Fibroblast of lung (primary cell): ENCODE measurements at regions not wholly inside any gene's neighbourhood (a gene's known extent, or its start where the extent isn't known, plus 50 kb on each side); places are given as distances from the start of the nearest gene placed in this dataset.

Experiments
- DNase-seq, 2 donors: peaks; one replicate each; pipeline versions ENCODE4 v3.0.0 to v3.0.0-alpha.2; 2010; ENCODE audit warnings: low read depth in 2 of 2
- H2AFZ ChIP-seq: 2 replicates; pipeline ENCODE4 v1.5.1; 2012; ENCODE audit warnings: low read length, control low read depth, inconsistent platforms
- H3K27ac ChIP-seq: 2 replicates; pipeline ENCODE4 v1.5.1; 2011; ENCODE audit warnings: low read length, control low read depth; ENCODE audit not compliant: insufficient read depth
- H3K27me3 ChIP-seq: 2 replicates; pipeline ENCODE4 v1.5.1; 2011; ENCODE audit warnings: mild to moderate bottlenecking, low read length; ENCODE audit not compliant: control insufficient read depth, insufficient read depth
- H3K36me3 ChIP-seq: 2 replicates; pipeline ENCODE4 v1.5.1; 2011; ENCODE audit warnings: low read length; ENCODE audit not compliant: control insufficient read depth, insufficient read depth
- H3K4me1 ChIP-seq: 2 replicates; pipeline ENCODE4 v1.5.1; 2011; ENCODE audit warnings: low read length; ENCODE audit not compliant: control insufficient read depth, insufficient read depth; ENCODE audit errors: extremely low read depth
- H3K4me2 ChIP-seq: 2 replicates; pipeline ENCODE4 v1.5.1; 2011; ENCODE audit warnings: low read length, control low read depth; ENCODE audit not compliant: insufficient read depth; ENCODE audit errors: extremely low read depth
- H3K4me3 ChIP-seq, 4 experiments: fragments of 200-600 bp in 1 of 4; sonication (generic) in 1 of 4; replicated peaks in 1 of 4; 2 replicates each; pipeline ENCODE4 v1.5.1; 2011 to 2016; ENCODE audit warnings: low read length in 4 of 4, low read depth in 3 of 4, mild to moderate bottlenecking in 3 of 4, control low read depth in 2 of 4, inconsistent platforms in 1 of 4, mixed read lengths in 1 of 4; ENCODE audit not compliant: insufficient read depth in 1 of 4; ENCODE audit errors: control extremely low read depth in 1 of 4
- H3K79me2 ChIP-seq: 2 replicates; pipeline ENCODE4 v1.5.1; 2012; ENCODE audit warnings: mild to moderate bottlenecking, low read length, inconsistent platforms; ENCODE audit not compliant: control insufficient read depth, insufficient read depth
- H3K9ac ChIP-seq: 2 replicates; pipeline ENCODE4 v1.5.1; 2011; ENCODE audit warnings: mild to moderate bottlenecking, low read length, control low read depth; ENCODE audit not compliant: insufficient read depth
- H3K9me3 ChIP-seq: 2 replicates; pipeline ENCODE4 v1.5.1; 2012; ENCODE audit warnings: low read depth, low read length; ENCODE audit not compliant: control insufficient read depth, insufficient read depth
- H4K20me1 ChIP-seq: 2 replicates; pipeline ENCODE4 v1.5.1; 2011; ENCODE audit warnings: low read length; ENCODE audit not compliant: control insufficient read depth, insufficient read depth; ENCODE audit errors: extremely low read depth
- EZH2 ChIP-seq: IDR thresholded peaks from 2 replicates; pipeline ENCODE4 v1.5.1; 2012; ENCODE audit warnings: low read length, control low read depth, mild to moderate bottlenecking; ENCODE audit errors: missing control alignments
- TF ChIP-seq, protein P1 (sequence below), 2 donors: IDR thresholded peaks in 1 of 2; conservative IDR thresholded peaks in 1 of 2; 1 replicate in 1 of 2; 2 replicates in 1 of 2; pipeline ENCODE4 v1.5.1; 2011 to 2012; ENCODE audit warnings: low read length in 2 of 2, control low read depth in 1 of 2, inconsistent platforms in 1 of 2, low read depth in 1 of 2, mild to moderate bottlenecking in 1 of 2

DNA sequence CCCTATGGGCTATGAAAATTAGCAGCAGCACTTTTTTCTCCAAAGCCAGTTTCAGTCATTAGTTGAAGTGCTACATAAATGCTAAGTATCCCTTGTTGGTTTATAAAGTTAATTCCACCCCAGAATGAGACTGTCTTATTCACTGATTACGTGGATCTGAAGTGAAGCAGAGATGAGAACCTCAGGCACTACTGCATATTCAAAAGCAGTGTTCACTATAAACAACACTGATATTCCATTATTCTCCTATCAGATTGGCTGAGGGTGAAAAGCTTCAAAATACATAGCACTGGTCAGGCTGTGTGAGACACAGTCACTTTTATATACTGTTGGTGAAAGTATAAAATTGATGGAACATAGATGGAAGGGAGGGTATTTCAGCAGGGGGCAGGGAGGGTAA, 395.7 kb upstream of the RARB start:
- no peak overlapping the region for H2AFZ ChIP-seq
- H3K9ac ChIP-seq: no peak overlapping the region
- H3K79me2 ChIP-seq: no peaks in the 10 kb centered on the region
- TF ChIP-seq EZH2: no peak
- TF ChIP-seq, protein P1, sequence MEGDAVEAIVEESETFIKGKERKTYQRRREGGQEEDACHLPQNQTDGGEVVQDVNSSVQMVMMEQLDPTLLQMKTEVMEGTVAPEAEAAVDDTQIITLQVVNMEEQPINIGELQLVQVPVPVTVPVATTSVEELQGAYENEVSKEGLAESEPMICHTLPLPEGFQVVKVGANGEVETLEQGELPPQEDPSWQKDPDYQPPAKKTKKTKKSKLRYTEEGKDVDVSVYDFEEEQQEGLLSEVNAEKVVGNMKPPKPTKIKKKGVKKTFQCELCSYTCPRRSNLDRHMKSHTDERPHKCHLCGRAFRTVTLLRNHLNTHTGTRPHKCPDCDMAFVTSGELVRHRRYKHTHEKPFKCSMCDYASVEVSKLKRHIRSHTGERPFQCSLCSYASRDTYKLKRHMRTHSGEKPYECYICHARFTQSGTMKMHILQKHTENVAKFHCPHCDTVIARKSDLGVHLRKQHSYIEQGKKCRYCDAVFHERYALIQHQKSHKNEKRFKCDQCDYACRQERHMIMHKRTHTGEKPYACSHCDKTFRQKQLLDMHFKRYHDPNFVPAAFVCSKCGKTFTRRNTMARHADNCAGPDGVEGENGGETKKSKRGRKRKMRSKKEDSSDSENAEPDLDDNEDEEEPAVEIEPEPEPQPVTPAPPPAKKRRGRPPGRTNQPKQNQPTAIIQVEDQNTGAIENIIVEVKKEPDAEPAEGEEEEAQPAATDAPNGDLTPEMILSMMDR (conservative IDR thresholded peaks at IDR 0.05 in 1 of 2, IDR thresholded peaks at IDR 0.05 in 1 of 2; ENCODE audit: low read depth in 1 of 2, low read length in 2 of 2): no peak
- peaks cover 4% of the 10 kb centered on the region for H3K4me1 ChIP-seq
- no peaks in the 10 kb centered on the region for H4K20me1 ChIP-seq
- H3K27ac ChIP-seq: no peak overlapping the region
- no peaks in the 10 kb centered on the region for H3K9me3 ChIP-seq
- DNase-seq: no peak
- H3K4me2 ChIP-seq: no peak overlapping the region
- H3K36me3 ChIP-seq: no peaks in the 10 kb centered on the region
- H3K4me3 ChIP-seq: no peak overlapping the region
- no peaks in the 10 kb centered on the region for H3K27me3 ChIP-seq

DNA sequence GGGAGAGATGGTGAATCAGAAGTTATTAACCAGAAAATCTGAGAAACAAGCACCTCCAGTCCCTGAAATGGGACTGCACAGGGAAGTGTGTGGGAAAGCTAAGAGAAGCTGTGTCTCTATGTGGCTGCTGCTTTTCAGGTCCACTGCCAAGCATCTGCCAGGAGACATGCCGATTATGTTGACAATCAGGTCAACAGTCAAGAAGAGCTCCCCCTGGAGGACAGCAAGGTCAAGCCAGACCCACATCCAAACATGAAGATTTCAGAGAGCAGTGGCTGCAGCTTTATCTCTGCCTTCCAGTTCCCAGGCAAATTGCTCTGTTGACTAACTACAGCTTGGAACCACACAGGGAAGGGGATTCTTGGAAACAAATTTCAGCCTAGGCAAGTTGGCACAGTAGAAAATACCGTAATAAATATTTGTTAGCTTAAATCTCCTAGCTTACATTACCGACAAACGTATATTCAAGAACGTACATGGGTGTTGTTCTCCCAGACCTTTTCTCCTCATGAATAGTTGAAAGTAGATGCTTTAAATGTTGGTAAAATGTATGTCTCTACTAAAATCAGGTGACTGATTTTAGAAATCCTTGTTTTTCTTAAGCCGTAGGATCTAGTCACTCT, 394.5 kb upstream of the RARB start:
- Histone ChIP-seq H3K9me3 (no peaks in the 10 kb centered on the region), H3K27me3 (no peaks in the 10 kb centered on the region), H3K9ac (no peak overlapping the region), H4K20me1 (no peaks in the 10 kb centered on the region), H3K36me3 (no peaks in the 10 kb centered on the region), H2AFZ (no peak overlapping the region), H3K4me2 (no peak overlapping the region), H3K79me2 (no peaks in the 10 kb centered on the region), H3K4me1 (peaks cover 12% of the 10 kb centered on the region), H3K4me3 (no peak overlapping the region), H3K27ac (no peak overlapping the region)
- DNase-seq: peak in 1 of 2 donors; percentile 69
- TF ChIP-seq, protein P1 (conservative IDR thresholded peaks at IDR 0.05 in 1 of 2, IDR thresholded peaks at IDR 0.05 in 1 of 2; ENCODE audit: low read depth in 1 of 2, low read length in 2 of 2): peak; percentile 37 to 65
- no peak for TF ChIP-seq EZH2

DNA sequence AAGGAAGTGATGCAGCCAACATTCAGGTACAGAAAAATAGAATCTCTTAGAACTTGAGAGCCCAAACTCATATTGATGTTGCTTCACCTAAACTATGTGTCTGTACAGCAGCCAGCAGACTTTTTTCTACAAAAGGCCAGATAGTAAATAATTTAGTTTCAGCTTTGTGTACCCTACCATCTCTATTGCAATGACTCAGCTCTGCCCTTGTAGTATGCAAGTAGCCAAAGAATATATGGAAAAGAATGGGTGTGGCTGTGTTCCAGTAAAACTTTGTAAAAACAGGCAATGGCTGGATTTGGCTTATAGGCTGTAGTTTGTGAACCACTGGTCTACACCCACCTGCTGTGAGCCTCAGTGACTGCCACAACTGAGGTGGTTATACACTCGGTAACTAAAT, 392.5 kb upstream of the RARB start:
- Histone ChIP-seq H3K27ac (no peak overlapping the region), H3K36me3 (no peaks in the 10 kb centered on the region), H3K4me1 (peaks cover 12% of the 10 kb centered on the region), H2AFZ (no peak overlapping the region), H3K79me2 (no peaks in the 10 kb centered on the region), H3K9me3 (no peaks in the 10 kb centered on the region), H3K9ac (no peak overlapping the region), H4K20me1 (no peaks in the 10 kb centered on the region), H3K27me3 (no peaks in the 10 kb centered on the region), H3K4me3 (no peak overlapping the region), H3K4me2 (no peak overlapping the region)
- no peak for TF ChIP-seq EZH2
- TF ChIP-seq, protein P1 (conservative IDR thresholded peaks at IDR 0.05 in 1 of 2, IDR thresholded peaks at IDR 0.05 in 1 of 2; ENCODE audit: low read depth in 1 of 2, low read length in 2 of 2): no peak
- peak; percentile 43 to 82 for DNase-seq
